GM18868 (cell line): ENCODE measurements at regions not wholly inside any gene's neighbourhood (a gene's known extent, or its start where the extent isn't known, plus 50 kb on each side); places are given as distances from the start of the nearest gene placed in this dataset.

ENCODE experiments used
- ATAC-seq: cut with Tn5 transposase; IDR thresholded peaks from one replicate; pipeline ENCODE4 v1.9.1; 2021; ENCODE audit warnings: mild to moderate bottlenecking, moderate library complexity; ENCODE audit not compliant: unreplicated experiment

- ATAC-seq, result no peak
Measured at GRCh38 chr18:44187090-44187489, 493.6 kb upstream of the SETBP1 start.

- ATAC-seq, result no peak
Measured at GRCh38 chr18:44195394-44196140, 485.1 kb upstream of the SETBP1 start.

GRCh38 chr18:44197832-44198611 is 482.7 kb upstream of the SETBP1 start:
- no peak for ATAC-seq

GRCh38 chr18:44198612-44199284 is 481.9 kb upstream of the SETBP1 start:
- ATAC-seq, result no peak

GRCh38 chr18:44213293-44213692 is 467.4 kb upstream of the SETBP1 start:
- ATAC-seq, result no peak

- ATAC-seq, result no peak
Measured at GRCh38 chr18:44214396-44214795, 466.3 kb upstream of the SETBP1 start.

- ATAC-seq, result no peak
Measured at GRCh38 chr18:44216169-44216568, 464.5 kb upstream of the SETBP1 start.

- no peak for ATAC-seq
Measured at GRCh38 chr18:44227501-44227900, 453.2 kb upstream of the SETBP1 start.

GRCh38 chr18:44229693-44230108 is 451.0 kb upstream of the SETBP1 start:
- ATAC-seq, result no peak

GRCh38 chr18:44231936-44232335 is 448.8 kb upstream of the SETBP1 start:
- ATAC-seq, result no peak

- no peak for ATAC-seq
Measured at GRCh38 chr18:44232500-44232899, 448.2 kb upstream of the SETBP1 start.

- ATAC-seq, result no peak
Measured at GRCh38 chr18:44238454-44238853, 442.2 kb upstream of the SETBP1 start.

GRCh38 chr18:44238911-44239310 is 441.8 kb upstream of the SETBP1 start:
- ATAC-seq, result no peak

GRCh38 chr18:44241020-44241419 is 439.7 kb upstream of the SETBP1 start:
- no peak for ATAC-seq

GRCh38 chr18:44245019-44245418 is 435.7 kb upstream of the SETBP1 start:
- no peak for ATAC-seq

GRCh38 chr18:44246001-44246400 is 434.7 kb upstream of the SETBP1 start:
- no peak for ATAC-seq

GRCh38 chr18:44258086-44258485 is 422.6 kb upstream of the SETBP1 start:
- ATAC-seq, result no peak

- ATAC-seq, result no peak
Measured at GRCh38 chr18:44258576-44258975, 422.1 kb upstream of the SETBP1 start.

GRCh38 chr18:44259610-44260009 is 421.1 kb upstream of the SETBP1 start:
- no peak for ATAC-seq

GRCh38 chr18:44265437-44265836 is 415.3 kb upstream of the SETBP1 start:
- no peak for ATAC-seq

- ATAC-seq, result no peak
Measured at GRCh38 chr18:44273298-44273697, 407.4 kb upstream of the SETBP1 start.

- ATAC-seq, result no peak
Measured at GRCh38 chr18:44280479-44280878, 400.2 kb upstream of the SETBP1 start.
